H9 (cell line): ENCODE measurements at regions not wholly inside any gene's neighbourhood (a gene's known extent, or its start where the extent isn't known, plus 50 kb on each side); places are given as distances from the start of the nearest gene placed in this dataset.
"Not testable (repeated sequence)": the region's sequence is repeated elsewhere in the genome, so short reads cannot be mapped to it uniquely, and the experiment has no call there.

ENCODE experiments used
- DNase-seq: peaks from one replicate; pipeline ENCODE4 v3.0.0-alpha.2; 2017
- H2AFZ ChIP-seq: one replicate; pipeline ENCODE4 v1.6.1; 2013; ENCODE audit warnings: mild to moderate bottlenecking, low read length, control low read depth, moderate library complexity
- H2AK5ac ChIP-seq: 2 replicates; pipeline ENCODE4 v1.6.1; 2013; ENCODE audit warnings: low read length, control low read depth, mixed read lengths; ENCODE audit not compliant: insufficient read length
- H2BK120ac ChIP-seq: one replicate; pipeline ENCODE4 v1.6.1; 2013; ENCODE audit warnings: low read depth, mild to moderate bottlenecking, low read length, control low read depth, inconsistent platforms; ENCODE audit not compliant: poor library complexity, severe bottlenecking
- H2BK12ac ChIP-seq: 2 replicates; pipeline ENCODE4 v1.6.1; 2013; ENCODE audit warnings: low read length, control low read depth, mixed read lengths, low read depth; ENCODE audit not compliant: insufficient read length
- H2BK15ac ChIP-seq: 2 replicates; pipeline ENCODE4 v1.6.1; 2013; ENCODE audit warnings: low read depth, low read length, control low read depth
- H2BK20ac ChIP-seq: one replicate; pipeline ENCODE4 v1.6.1; 2013; ENCODE audit warnings: low read depth, mild to moderate bottlenecking, low read length, control low read depth, inconsistent platforms; ENCODE audit not compliant: poor library complexity, severe bottlenecking
- H2BK5ac ChIP-seq: 2 replicates; pipeline ENCODE4 v1.6.1; 2013; ENCODE audit warnings: low read length, control low read depth, mixed read lengths; ENCODE audit not compliant: insufficient read length
- H3K14ac ChIP-seq: 2 replicates; pipeline ENCODE4 v1.6.1; 2013; ENCODE audit warnings: low read length, control low read depth; ENCODE audit not compliant: insufficient read depth
- H3K18ac ChIP-seq: 2 replicates; pipeline ENCODE4 v1.6.1; 2013; ENCODE audit warnings: low read depth, mild to moderate bottlenecking, mixed read lengths, low read length, control low read depth; ENCODE audit not compliant: insufficient read length
- H3K23ac ChIP-seq: 2 replicates; pipeline ENCODE4 v1.6.1; 2013; ENCODE audit warnings: low read length, control low read depth, mixed read lengths, low read depth; ENCODE audit not compliant: insufficient read length
- H3K23me2 ChIP-seq: 2 replicates; pipeline ENCODE4 v1.6.1; 2013; ENCODE audit warnings: low read depth, mild to moderate bottlenecking, mixed read lengths, low read length, control low read depth; ENCODE audit not compliant: insufficient read length, poor library complexity, severe bottlenecking
- H3K27ac ChIP-seq: 2 replicates; pipeline ENCODE4 v1.5.1; 2013; ENCODE audit warnings: low read length, control low read depth, mixed read lengths, low read depth; ENCODE audit not compliant: insufficient read length
- H3K27me3 ChIP-seq: 2 replicates; pipeline ENCODE4 v1.6.1; 2013; ENCODE audit warnings: low read length, control low read depth, inconsistent platforms; ENCODE audit not compliant: insufficient read depth
- H3K4ac ChIP-seq: 2 replicates; pipeline ENCODE4 v1.6.1; 2013; ENCODE audit warnings: low read depth, mild to moderate bottlenecking, control low read depth, inconsistent platforms, low read length, moderate library complexity
- H3K4me1 ChIP-seq: 2 replicates; pipeline ENCODE4 v1.6.1; 2013; ENCODE audit warnings: low read length, control low read depth, inconsistent platforms; ENCODE audit not compliant: insufficient read depth
- H3K4me2 ChIP-seq: 2 replicates; pipeline ENCODE4 v1.6.1; 2013; ENCODE audit warnings: low read length, control low read depth, mixed read lengths; ENCODE audit not compliant: insufficient read length, insufficient read depth
- H3K56ac ChIP-seq: 2 replicates; pipeline ENCODE4 v1.6.1; 2013; ENCODE audit warnings: low read depth, mild to moderate bottlenecking, mixed read lengths, low read length, control low read depth; ENCODE audit not compliant: insufficient read length
- H3K79me1 ChIP-seq: 2 replicates; pipeline ENCODE4 v1.6.1; 2013; ENCODE audit warnings: low read depth, mild to moderate bottlenecking, moderate library complexity, low read length, control low read depth, inconsistent platforms; ENCODE audit not compliant: insufficient read depth, poor library complexity, severe bottlenecking
- H3K79me2 ChIP-seq: 2 replicates; pipeline ENCODE4 v1.6.1; 2013; ENCODE audit warnings: low read length, control low read depth, inconsistent platforms; ENCODE audit not compliant: insufficient read depth
- H3K9ac ChIP-seq: 2 replicates; pipeline ENCODE4 v1.6.1; 2013; ENCODE audit warnings: low read length, control low read depth, mixed read lengths; ENCODE audit not compliant: insufficient read length; ENCODE audit errors: extremely low read depth
- H3K9me3 ChIP-seq: one replicate; pipeline ENCODE4 v1.6.1; 2013; ENCODE audit warnings: low read depth, low read length, inconsistent platforms; ENCODE audit not compliant: control insufficient read depth
- H3T11ph ChIP-seq: one replicate; pipeline ENCODE4 v1.6.1; 2013; ENCODE audit warnings: mild to moderate bottlenecking, low read length, control low read depth, inconsistent platforms
- H4K20me1 ChIP-seq: one replicate; pipeline ENCODE4 v1.6.1; 2013; ENCODE audit not compliant: control insufficient read depth, insufficient read length, insufficient read depth
- H4K5ac ChIP-seq: 2 replicates; pipeline ENCODE4 v1.6.1; 2013; ENCODE audit warnings: low read depth, mild to moderate bottlenecking, mixed read lengths, low read length, control low read depth; ENCODE audit not compliant: insufficient read length
- H4K8ac ChIP-seq: replicated peaks from 2 replicates; pipeline ENCODE4 v1.6.1; 2013; ENCODE audit warnings: low read length, control low read depth, mixed read lengths, low read depth; ENCODE audit not compliant: insufficient read length
- H4K91ac ChIP-seq: 2 replicates; pipeline ENCODE4 v1.6.1; 2013; ENCODE audit warnings: low read depth, mild to moderate bottlenecking, moderate library complexity, mixed read lengths, low read length, control low read depth; ENCODE audit not compliant: insufficient read length
- H3K27ac Mint-ChIP-seq, 3 experiments: 2 replicates in 2 of 3; 3 replicates in 1 of 3; pipeline ENCODE4 v1.8.0; 2020 to 2021; ENCODE audit warnings: mixed read lengths in 3 of 3, mild to moderate bottlenecking in 1 of 3, moderate library complexity in 1 of 3
- H3K27me3 Mint-ChIP-seq: 2 replicates; pipeline ENCODE4 v1.8.0; 2021; ENCODE audit warnings: low read depth, mild to moderate bottlenecking, moderate library complexity, mixed read lengths
- H3K36me3 Mint-ChIP-seq, 3 experiments: 2 replicates in 2 of 3; 3 replicates in 1 of 3; pipeline ENCODE4 v1.8.0; 2020 to 2021; ENCODE audit warnings: low read depth in 3 of 3, mixed read lengths in 3 of 3; ENCODE audit not compliant: insufficient read depth in 1 of 3
- H3K4me1 Mint-ChIP-seq, 2 experiments: 2 replicates each; pipeline ENCODE4 v1.8.0; 2020; ENCODE audit warnings: mixed read lengths in 2 of 2
- H3K4me3 Mint-ChIP-seq, 2 experiments: 2 replicates in 1 of 2; 3 replicates in 1 of 2; pipeline ENCODE4 v1.8.0; 2020 to 2021; ENCODE audit warnings: mild to moderate bottlenecking in 2 of 2, mixed read lengths in 2 of 2, moderate library complexity in 1 of 2
- H3K9me3 Mint-ChIP-seq, 2 experiments: 2 replicates in 1 of 2; 3 replicates in 1 of 2; pipeline ENCODE4 v1.8.0; 2020; ENCODE audit warnings: mild to moderate bottlenecking in 2 of 2, mixed read lengths in 2 of 2, moderate library complexity in 1 of 2
- CTCF ChIP-seq: fragments of 200-600 bp; sonication (generic); conservative IDR thresholded peaks from 3 replicates; pipeline ENCODE4 v1.8.0; 2021; ENCODE audit warnings: antibody characterized with exemption, mild to moderate bottlenecking
- WGBS: extraction: QIAGEN DNeasy Blood & Tissue Kit; methylation state at CpG from one replicate; pipeline ENCODE4 v1.1.7; 2013; ENCODE audit warnings: missing lambda C conversion rate, low lambda C conversion rate, mixed read lengths; ENCODE audit not compliant: insufficient read length; ENCODE audit errors: extremely low coverage; 5-methylcytosine and 5-hydroxymethylcytosine counted together

DNA sequence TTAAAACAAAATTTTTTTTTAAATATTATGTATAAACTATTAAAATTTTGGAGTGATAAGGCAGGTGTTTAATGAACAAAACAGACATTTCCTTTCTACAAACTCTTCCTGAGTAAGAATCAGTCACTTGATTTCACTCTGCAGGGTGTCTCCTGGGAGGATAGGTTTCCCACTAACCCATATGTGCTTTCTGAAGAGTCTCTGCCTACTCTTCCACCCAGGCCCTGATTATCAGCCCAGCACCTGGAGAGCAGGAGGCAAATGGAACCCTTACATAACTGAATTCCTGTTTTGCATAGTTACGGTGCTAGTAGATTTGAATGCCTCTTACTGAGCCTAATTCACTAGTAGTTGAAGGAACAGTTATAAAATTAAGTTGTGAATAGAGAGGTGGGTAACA lies 1718.6 kb downstream of the SUCLG1 start:
- H4K91ac ChIP-seq: no peak overlapping the region
- H3K9ac ChIP-seq: no peak overlapping the region
- no peak overlapping the region for H4K5ac ChIP-seq
- H3K9me3 ChIP-seq: no peaks in the 10 kb centered on the region
- H3K4me2 ChIP-seq: no peak overlapping the region
- no peak overlapping the region for H2BK120ac ChIP-seq
- no peak overlapping the region for H3K4ac ChIP-seq
- peaks cover 0 to 3% of the 10 kb centered on the region in 2 experiments; a peak in 1 of 5 replicates for H3K9me3 Mint-ChIP-seq
- no peaks in the 10 kb centered on the region for H3K27me3 Mint-ChIP-seq
- no peak overlapping the region for H2AFZ ChIP-seq
- no peak overlapping the region for H2AK5ac ChIP-seq
- H2BK5ac ChIP-seq: no peak overlapping the region
- no peak overlapping the region for H3K23ac ChIP-seq
- H3K27ac Mint-ChIP-seq: no peak overlapping the region; a peak in 1 of 7 replicates
- no CpG with 5 or more reads among the region's 1 CpG for WGBS
- no peaks in the 10 kb centered on the region for H3K36me3 Mint-ChIP-seq
- H2BK15ac ChIP-seq: no peak overlapping the region
- H2BK12ac ChIP-seq: no peak overlapping the region
- H3K14ac ChIP-seq: no peak overlapping the region
- no peaks in the 10 kb centered on the region for H3K79me2 ChIP-seq
- H3K4me1 ChIP-seq: no peaks in the 10 kb centered on the region; the same call in 1 of the 2 replicates
- H3K4me1 Mint-ChIP-seq: peaks cover 2 to 3% of the 10 kb centered on the region in 2 experiments
- H2BK20ac ChIP-seq: no peak overlapping the region
- H3K27me3 ChIP-seq: no peaks in the 10 kb centered on the region
- no peak overlapping the region for H4K8ac ChIP-seq
- no peak overlapping the region for H3K4me3 Mint-ChIP-seq
- no peak for DNase-seq
- H3K18ac ChIP-seq: no peak overlapping the region
- H3K23me2 ChIP-seq: no peaks in the 10 kb centered on the region
- H3K79me1 ChIP-seq: no peaks in the 10 kb centered on the region
- H4K20me1 ChIP-seq: no peaks in the 10 kb centered on the region
- H3K27ac ChIP-seq: no peak overlapping the region
- no peak overlapping the region for H3K56ac ChIP-seq
- no peak for TF ChIP-seq CTCF
- H3T11ph ChIP-seq: no peak overlapping the region

DNA sequence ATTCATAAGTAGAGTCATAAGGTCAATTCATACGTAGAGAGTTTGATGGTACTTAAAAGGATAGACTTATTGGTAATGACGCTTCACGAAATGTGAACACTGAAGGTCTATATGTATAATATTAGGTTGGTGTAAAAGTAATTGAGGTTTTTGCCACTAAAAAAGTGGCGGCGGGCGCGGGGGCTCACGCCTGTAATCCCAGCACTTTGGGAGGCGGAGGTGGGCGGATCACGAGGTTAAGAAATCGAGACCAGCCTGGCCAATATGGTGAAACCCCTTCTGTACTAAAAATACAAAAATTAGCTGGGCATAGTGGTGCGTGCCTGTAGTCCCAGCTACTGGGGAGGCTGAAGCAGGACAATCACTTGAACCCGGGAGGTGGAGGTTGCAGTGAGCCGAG lies 1721.1 kb downstream of the SUCLG1 start:
- not testable (repeated sequence) for H3K79me1 ChIP-seq, H3K79me2 ChIP-seq, H2BK12ac ChIP-seq, H2BK15ac ChIP-seq, H3K56ac ChIP-seq, H2BK120ac ChIP-seq, H2BK5ac ChIP-seq, H3K27me3 ChIP-seq, H4K5ac ChIP-seq, H3K4me2 ChIP-seq, H3K23ac ChIP-seq, H3K9ac ChIP-seq, H3K9me3 Mint-ChIP-seq, H4K91ac ChIP-seq, H2AFZ ChIP-seq, DNase-seq, H2BK20ac ChIP-seq, H3T11ph ChIP-seq, H3K27me3 Mint-ChIP-seq, H3K4me1 Mint-ChIP-seq, H3K9me3 ChIP-seq, H3K4ac ChIP-seq, H4K20me1 ChIP-seq, H3K23me2 ChIP-seq, H3K14ac ChIP-seq, H4K8ac ChIP-seq, H3K18ac ChIP-seq, H3K36me3 Mint-ChIP-seq, H3K4me3 Mint-ChIP-seq, H3K27ac ChIP-seq, H2AK5ac ChIP-seq, H3K4me1 ChIP-seq, H3K27ac Mint-ChIP-seq
- no CpG with 5 or more reads among the region's 15 CpGs for WGBS
